ENCODE measurements at regions not wholly inside any gene's neighbourhood (a gene's known extent, or its start where the extent isn't known, plus 50 kb on each side); places are given as distances from the start of the nearest gene placed in this dataset.

DNA sequence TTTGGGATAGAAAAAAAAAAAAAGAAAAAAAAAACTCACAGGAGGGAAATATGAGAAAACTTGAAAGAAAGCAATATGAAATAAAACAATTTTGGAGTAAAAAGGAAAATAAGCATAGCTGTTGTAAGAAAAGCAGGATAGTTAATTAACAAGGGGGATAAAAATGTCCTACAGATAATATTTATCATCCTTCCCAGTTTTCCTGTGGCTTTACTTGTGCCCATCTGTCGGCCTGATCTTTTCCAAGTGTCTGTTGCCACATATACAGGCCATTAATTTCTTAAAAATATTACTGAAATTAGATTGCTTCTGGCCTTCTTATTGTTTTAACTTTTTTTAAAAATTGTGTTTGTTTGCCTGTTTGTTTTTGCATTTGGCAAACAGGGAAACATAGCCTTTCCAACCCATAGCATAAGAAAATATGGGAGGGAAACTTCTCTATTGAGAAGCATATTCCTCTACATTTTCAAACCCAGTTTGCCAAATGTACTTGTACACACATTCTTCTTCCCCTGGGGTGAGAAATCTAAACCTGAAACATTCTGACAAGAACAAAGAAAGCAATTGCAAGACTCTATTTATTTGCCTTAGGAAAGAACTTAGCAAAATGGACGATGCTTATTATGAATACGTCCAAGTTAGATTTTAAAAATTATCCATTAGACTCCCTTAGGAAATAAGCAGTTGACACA is 272.3 kb downstream of the CDH20 start:
- no peak for DNase-seq (ENCODE audit: low read depth)
- TF ChIP-seq, protein P1, sequence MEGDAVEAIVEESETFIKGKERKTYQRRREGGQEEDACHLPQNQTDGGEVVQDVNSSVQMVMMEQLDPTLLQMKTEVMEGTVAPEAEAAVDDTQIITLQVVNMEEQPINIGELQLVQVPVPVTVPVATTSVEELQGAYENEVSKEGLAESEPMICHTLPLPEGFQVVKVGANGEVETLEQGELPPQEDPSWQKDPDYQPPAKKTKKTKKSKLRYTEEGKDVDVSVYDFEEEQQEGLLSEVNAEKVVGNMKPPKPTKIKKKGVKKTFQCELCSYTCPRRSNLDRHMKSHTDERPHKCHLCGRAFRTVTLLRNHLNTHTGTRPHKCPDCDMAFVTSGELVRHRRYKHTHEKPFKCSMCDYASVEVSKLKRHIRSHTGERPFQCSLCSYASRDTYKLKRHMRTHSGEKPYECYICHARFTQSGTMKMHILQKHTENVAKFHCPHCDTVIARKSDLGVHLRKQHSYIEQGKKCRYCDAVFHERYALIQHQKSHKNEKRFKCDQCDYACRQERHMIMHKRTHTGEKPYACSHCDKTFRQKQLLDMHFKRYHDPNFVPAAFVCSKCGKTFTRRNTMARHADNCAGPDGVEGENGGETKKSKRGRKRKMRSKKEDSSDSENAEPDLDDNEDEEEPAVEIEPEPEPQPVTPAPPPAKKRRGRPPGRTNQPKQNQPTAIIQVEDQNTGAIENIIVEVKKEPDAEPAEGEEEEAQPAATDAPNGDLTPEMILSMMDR (IDR thresholded peaks at IDR 0.05; ENCODE audit: insufficient read depth, low read depth, low read length): no peak
- peak overlapping the region; percentile 50 for H3K4me3 ChIP-seq (ENCODE audit: low read depth, low read length)
